Liver (tissue), 3 donors: ENCODE measurements at regions not wholly inside any gene's neighbourhood (a gene's known extent, or its start where the extent isn't known, plus 50 kb on each side); places are given as distances from the start of the nearest gene placed in this dataset.

Source experiments
- FOXA1 ChIP-seq: IDR thresholded peaks from 2 replicates; pipeline ENCODE4 v1.6.1; 2016; ENCODE audit warnings: antibody characterized with exemption
- HNF4A ChIP-seq, 2 donors: conservative IDR thresholded peaks; 2 replicates each; pipeline ENCODE4 v1.6.1; 2016; ENCODE audit warnings: antibody characterized with exemption in 2 of 2, mild to moderate bottlenecking in 2 of 2
- JUND ChIP-seq, 2 donors: IDR thresholded peaks; 2 replicates each; pipeline ENCODE4 v1.6.1; 2016; ENCODE audit warnings: antibody characterized with exemption in 2 of 2
- REST ChIP-seq: IDR thresholded peaks from 2 replicates; pipeline ENCODE4 v1.6.1; 2016; ENCODE audit warnings: antibody characterized with exemption, mild to moderate bottlenecking
- TAF1 ChIP-seq: conservative IDR thresholded peaks from 2 replicates; pipeline ENCODE4 v1.6.1; 2016; ENCODE audit warnings: antibody characterized with exemption, mild to moderate bottlenecking
- YY1 ChIP-seq: IDR thresholded peaks from 2 replicates; pipeline ENCODE4 v1.6.1; 2016; ENCODE audit warnings: antibody characterized with exemption, mild to moderate bottlenecking
- TF ChIP-seq, protein P1 (sequence below): fragments of 150-350 bp; IDR thresholded peaks from 2 replicates; pipeline ENCODE4 v1.5.1; 2017; ENCODE audit warnings: improper control_type of control experiment, low read depth, low read length; ENCODE audit not compliant: missing input control
- donor health status: healthy.
- donor health status: healthy.

- TF ChIP-seq, protein P1, sequence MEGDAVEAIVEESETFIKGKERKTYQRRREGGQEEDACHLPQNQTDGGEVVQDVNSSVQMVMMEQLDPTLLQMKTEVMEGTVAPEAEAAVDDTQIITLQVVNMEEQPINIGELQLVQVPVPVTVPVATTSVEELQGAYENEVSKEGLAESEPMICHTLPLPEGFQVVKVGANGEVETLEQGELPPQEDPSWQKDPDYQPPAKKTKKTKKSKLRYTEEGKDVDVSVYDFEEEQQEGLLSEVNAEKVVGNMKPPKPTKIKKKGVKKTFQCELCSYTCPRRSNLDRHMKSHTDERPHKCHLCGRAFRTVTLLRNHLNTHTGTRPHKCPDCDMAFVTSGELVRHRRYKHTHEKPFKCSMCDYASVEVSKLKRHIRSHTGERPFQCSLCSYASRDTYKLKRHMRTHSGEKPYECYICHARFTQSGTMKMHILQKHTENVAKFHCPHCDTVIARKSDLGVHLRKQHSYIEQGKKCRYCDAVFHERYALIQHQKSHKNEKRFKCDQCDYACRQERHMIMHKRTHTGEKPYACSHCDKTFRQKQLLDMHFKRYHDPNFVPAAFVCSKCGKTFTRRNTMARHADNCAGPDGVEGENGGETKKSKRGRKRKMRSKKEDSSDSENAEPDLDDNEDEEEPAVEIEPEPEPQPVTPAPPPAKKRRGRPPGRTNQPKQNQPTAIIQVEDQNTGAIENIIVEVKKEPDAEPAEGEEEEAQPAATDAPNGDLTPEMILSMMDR = no peak
- TF ChIP-seq HNF4A (conservative IDR thresholded peaks at IDR 0.05) (no peak), YY1 (no peak), REST (no peak), FOXA1 (no peak), TAF1 (no peak), JUND (IDR thresholded peaks at IDR 0.05) (no peak)
These were observed 640.8 kb downstream of the TRIML1 start for GRCh38 chr4:188780028-188780427.
